NCI-H1048 (cell line): ENCODE measurements at regions not wholly inside any gene's neighbourhood (a gene's known extent, or its start where the extent isn't known, plus 50 kb on each side); places are given as distances from the start of the nearest gene placed in this dataset.
"Not testable (repeated sequence)": the region's sequence is repeated elsewhere in the genome, so short reads cannot be mapped to it uniquely, and the experiment has no call there.

Experiments
- DNase-seq: peaks from one replicate; lab custom pipeline; 2025; lab: John Stamatoyannopoulos, UW

GRCh38 chr12:9308745-9309144, 100.5 kb upstream of the PZP start:
- DNase-seq: not testable (repeated sequence)

- not testable (repeated sequence) for DNase-seq
Measured at GRCh38 chr12:9308163-9308562, 100.0 kb upstream of the PZP start.

GRCh38 chr12:9307255-9307654, 99.1 kb upstream of the PZP start:
- DNase-seq: not testable (repeated sequence)

- not testable (repeated sequence) for DNase-seq
Measured at GRCh38 chr12:9306004-9306403, 97.8 kb upstream of the PZP start.

- DNase-seq: not testable (repeated sequence)
Measured at GRCh38 chr12:9304540-9304939, 96.3 kb upstream of the PZP start.

- DNase-seq: not testable (repeated sequence)
Measured at GRCh38 chr12:9295872-9296271, 87.7 kb upstream of the PZP start.

GRCh38 chr12:9294072-9294620, 86.0 kb upstream of the PZP start:
- DNase-seq: not testable (repeated sequence)

- not testable (repeated sequence) for DNase-seq
Measured at GRCh38 chr12:9293391-9293790, 85.2 kb upstream of the PZP start.

- not testable (repeated sequence) for DNase-seq
Measured at GRCh38 chr12:9289984-9290383, 81.8 kb upstream of the PZP start.

GRCh38 chr12:9284724-9285123, 76.5 kb upstream of the PZP start:
- not testable (repeated sequence) for DNase-seq

- DNase-seq: not testable (repeated sequence)
Measured at GRCh38 chr12:9284197-9284596, 76.0 kb upstream of the PZP start.

- DNase-seq: not testable (repeated sequence)
Measured at GRCh38 chr12:9283346-9284095, 75.3 kb upstream of the PZP start.

GRCh38 chr12:9276990-9277389, 68.8 kb upstream of the PZP start:
- DNase-seq: no peak

GRCh38 chr12:9273276-9273675, 65.1 kb upstream of the PZP start:
- no peak for DNase-seq

GRCh38 chr12:9271875-9272274, 63.7 kb upstream of the PZP start:
- no peak for DNase-seq

- DNase-seq: no peak
Measured at GRCh38 chr12:9264546-9264945, 56.4 kb upstream of the PZP start.

- DNase-seq: no peak
Measured at GRCh38 chr12:9260931-9261330, 52.7 kb upstream of the PZP start.

GRCh38 chr12:9258676-9259075, 50.5 kb upstream of the PZP start:
- DNase-seq: no peak
